ENCODE measurements at regions not wholly inside any gene's neighbourhood (a gene's known extent, or its start where the extent isn't known, plus 50 kb on each side); places are given as distances from the start of the nearest gene placed in this dataset.

- no peak overlapping the region for H3K9ac ChIP-seq (ENCODE audit: extremely low read depth, low read length, poor library complexity, severe bottlenecking)
- Mint-ChIP-seq H3K27ac (no peak overlapping the region), H3K4me3 (no peak overlapping the region), H3K9me3 (no peaks in the 10 kb centered on the region), H3K4me1 (peaks cover 3% of the 10 kb centered on the region), H3K27me3 (ENCODE audit: insufficient read depth) (no peaks in the 10 kb centered on the region), H3K36me3 (ENCODE audit: low read depth) (no peaks in the 10 kb centered on the region)
- 0 to 50% methylated on average over 1 to 2 of the region's 2 CpGs for WGBS, 2 experiments (ENCODE audit: insufficient coverage in 1 of 2, insufficient read length in 1 of 2)
- H3K36me3 ChIP-seq (ENCODE audit: control insufficient read depth, insufficient read depth, low read length): no peaks in the 10 kb centered on the region
- no peaks in the 10 kb centered on the region for H3K9me3 ChIP-seq (ENCODE audit: control insufficient read depth, low read length)
- H3K4me1 ChIP-seq (ENCODE audit: control insufficient read depth, insufficient read depth, low read length): no peaks in the 10 kb centered on the region
- H3K27ac ChIP-seq (ENCODE audit: low read depth, low read length): no peak overlapping the region
- H3K27me3 ChIP-seq (ENCODE audit: control insufficient read depth, insufficient read depth, low read length, poor library complexity, severe bottlenecking): no peaks in the 10 kb centered on the region
- no peak overlapping the region for H3K4me3 ChIP-seq (ENCODE audit: low read length)
- TF ChIP-seq, protein P1, sequence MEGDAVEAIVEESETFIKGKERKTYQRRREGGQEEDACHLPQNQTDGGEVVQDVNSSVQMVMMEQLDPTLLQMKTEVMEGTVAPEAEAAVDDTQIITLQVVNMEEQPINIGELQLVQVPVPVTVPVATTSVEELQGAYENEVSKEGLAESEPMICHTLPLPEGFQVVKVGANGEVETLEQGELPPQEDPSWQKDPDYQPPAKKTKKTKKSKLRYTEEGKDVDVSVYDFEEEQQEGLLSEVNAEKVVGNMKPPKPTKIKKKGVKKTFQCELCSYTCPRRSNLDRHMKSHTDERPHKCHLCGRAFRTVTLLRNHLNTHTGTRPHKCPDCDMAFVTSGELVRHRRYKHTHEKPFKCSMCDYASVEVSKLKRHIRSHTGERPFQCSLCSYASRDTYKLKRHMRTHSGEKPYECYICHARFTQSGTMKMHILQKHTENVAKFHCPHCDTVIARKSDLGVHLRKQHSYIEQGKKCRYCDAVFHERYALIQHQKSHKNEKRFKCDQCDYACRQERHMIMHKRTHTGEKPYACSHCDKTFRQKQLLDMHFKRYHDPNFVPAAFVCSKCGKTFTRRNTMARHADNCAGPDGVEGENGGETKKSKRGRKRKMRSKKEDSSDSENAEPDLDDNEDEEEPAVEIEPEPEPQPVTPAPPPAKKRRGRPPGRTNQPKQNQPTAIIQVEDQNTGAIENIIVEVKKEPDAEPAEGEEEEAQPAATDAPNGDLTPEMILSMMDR (conservative IDR thresholded peaks at IDR 0.05): no peak
- no peak for DNase-seq
Measured at GRCh38 chr1:81287411-81288080, 513.2 kb upstream of the ADGRL2 start.

DNA sequence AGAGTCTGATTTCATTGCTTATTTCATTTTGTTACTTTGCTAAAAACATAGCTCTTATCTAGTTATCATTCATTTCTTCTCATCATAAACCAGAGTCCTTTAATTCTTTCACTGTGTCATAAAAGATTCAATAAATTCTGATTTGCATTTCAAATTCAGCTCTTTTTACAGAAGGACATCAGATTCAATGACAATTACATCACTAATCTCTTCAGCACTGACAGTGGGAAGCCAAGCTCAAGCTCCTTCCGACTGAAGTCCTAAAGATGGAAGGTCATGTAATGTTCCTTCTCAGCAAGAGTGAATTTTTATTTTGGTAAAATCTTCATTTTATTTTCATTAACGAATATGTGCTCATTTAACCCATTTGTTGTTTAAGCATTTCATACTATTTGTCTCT is 530.7 kb upstream of the ADGRL2 start:
- WGBS, 2 experiments (ENCODE audit: insufficient coverage in 1 of 2, insufficient read length in 1 of 2): 77 to 100% methylated on average over 1 to 2 of the region's 2 CpGs

DNA sequence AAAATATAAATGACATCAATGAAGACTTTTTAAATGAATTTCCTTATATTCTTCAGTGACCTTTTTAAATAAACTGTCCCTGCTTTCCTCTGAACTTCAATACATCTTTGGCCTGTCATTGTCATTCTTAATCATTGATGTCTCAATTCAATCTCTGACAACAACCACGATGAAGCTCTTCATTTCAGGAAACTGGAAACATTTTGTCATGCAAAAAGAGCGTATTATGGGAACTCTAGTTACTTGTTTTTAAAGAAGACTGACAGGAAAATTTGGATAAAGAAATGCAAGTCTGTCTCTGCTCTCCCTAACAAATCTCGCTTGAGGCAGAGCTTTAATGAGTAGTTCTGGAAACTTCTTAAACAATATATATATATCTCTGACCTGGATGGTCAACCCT is 535.8 kb upstream of the ADGRL2 start:
- DNase-seq: no peak
- TF ChIP-seq, protein P1 (conservative IDR thresholded peaks at IDR 0.05): no peak
- H3K9ac ChIP-seq (ENCODE audit: extremely low read depth, low read length, poor library complexity, severe bottlenecking): no peak overlapping the region
- Mint-ChIP-seq H3K27ac (no peak overlapping the region), H3K27me3 (ENCODE audit: insufficient read depth) (no peaks in the 10 kb centered on the region), H3K36me3 (ENCODE audit: low read depth) (no peaks in the 10 kb centered on the region), H3K4me1 (peaks cover 10% of the 10 kb centered on the region), H3K9me3 (no peaks in the 10 kb centered on the region), H3K4me3 (no peak overlapping the region)
- no peaks in the 10 kb centered on the region for H3K4me1 ChIP-seq (ENCODE audit: control insufficient read depth, insufficient read depth, low read length)
- H3K27ac ChIP-seq (ENCODE audit: low read depth, low read length): no peak overlapping the region
- no peaks in the 10 kb centered on the region for H3K36me3 ChIP-seq (ENCODE audit: control insufficient read depth, insufficient read depth, low read length)
- H3K9me3 ChIP-seq (ENCODE audit: control insufficient read depth, low read length): no peaks in the 10 kb centered on the region
- H3K27me3 ChIP-seq (ENCODE audit: control insufficient read depth, insufficient read depth, low read length, poor library complexity, severe bottlenecking): no peaks in the 10 kb centered on the region
- H3K4me3 ChIP-seq (ENCODE audit: low read length): no peak overlapping the region
- whole genome bisulfite sequencing, 2 experiments (ENCODE audit: insufficient coverage in 1 of 2, insufficient read length in 1 of 2): 50 to 64% methylated on average over 2 to 3 of the region's 3 CpGs

More for the DNA sequence above, 530.7 kb upstream of the ADGRL2 start:
- H3K4me1 ChIP-seq (ENCODE audit: control insufficient read depth, insufficient read depth, low read length): no peaks in the 10 kb centered on the region
- no peak overlapping the region for H3K4me3 ChIP-seq (ENCODE audit: low read length)
- DNase-seq: no peak
- H3K36me3 ChIP-seq (ENCODE audit: control insufficient read depth, insufficient read depth, low read length): no peaks in the 10 kb centered on the region
- Mint-ChIP-seq H3K27ac (no peak overlapping the region), H3K36me3 (ENCODE audit: low read depth) (no peaks in the 10 kb centered on the region), H3K4me3 (no peak overlapping the region), H3K27me3 (ENCODE audit: insufficient read depth) (no peaks in the 10 kb centered on the region), H3K4me1 (peaks cover 5% of the 10 kb centered on the region), H3K9me3 (no peaks in the 10 kb centered on the region)
- no peaks in the 10 kb centered on the region for H3K27me3 ChIP-seq (ENCODE audit: control insufficient read depth, insufficient read depth, low read length, poor library complexity, severe bottlenecking)
- no peak overlapping the region for H3K9ac ChIP-seq (ENCODE audit: extremely low read depth, low read length, poor library complexity, severe bottlenecking)
- H3K9me3 ChIP-seq (ENCODE audit: control insufficient read depth, low read length): no peaks in the 10 kb centered on the region
- TF ChIP-seq, protein P1 (conservative IDR thresholded peaks at IDR 0.05): no peak
- H3K27ac ChIP-seq (ENCODE audit: low read depth, low read length): no peak overlapping the region

All from endodermal cell (in vitro differentiated cells).